ENCODE measurements at regions not wholly inside any gene's neighbourhood (a gene's known extent, or its start where the extent isn't known, plus 50 kb on each side); places are given as distances from the start of the nearest gene placed in this dataset.
"Not testable (repeated sequence)": the region's sequence is repeated elsewhere in the genome, so short reads cannot be mapped to it uniquely, and the experiment has no call there.

- DNase-seq; H3K27ac Mint-ChIP-seq; H3K9me3 Mint-ChIP-seq; H3K4me3 Mint-ChIP-seq; H3K27me3 Mint-ChIP-seq (ENCODE audit: low read depth in 3 of 3); H3K4me1 Mint-ChIP-seq: not testable (repeated sequence)
- peaks cover 0 to 19% (median 0%) of the 10 kb centered on the region in 3 donors for H3K36me3 Mint-ChIP-seq
Measured at GRCh38 chr21:13923175-13923574, 287.6 kb downstream of the LIPI start.

GRCh38 chr21:13921455-13921854 is 289.3 kb downstream of the LIPI start:
- DNase-seq, result not testable (repeated sequence)

GRCh38 chr21:13907385-13907784 is 297.8 kb downstream of the POTED start:
- H3K27me3 Mint-ChIP-seq (ENCODE audit: low read depth in 3 of 3); H3K4me1 Mint-ChIP-seq; DNase-seq; H3K9me3 Mint-ChIP-seq; H3K4me3 Mint-ChIP-seq; H3K27ac Mint-ChIP-seq: not testable (repeated sequence)
- H3K36me3 Mint-ChIP-seq, result peaks cover 0 to 22% (median 0%) of the 10 kb centered on the region in 3 donors

More at GRCh38 chr21:13921455-13921854, 289.3 kb downstream of the LIPI start:
- not testable (repeated sequence) for H3K27me3 Mint-ChIP-seq (ENCODE audit: low read depth in 3 of 3); H3K4me1 Mint-ChIP-seq; H3K4me3 Mint-ChIP-seq; H3K9me3 Mint-ChIP-seq
- H3K36me3 Mint-ChIP-seq, result peaks cover 0 to 19% (median 0%) of the 10 kb centered on the region in 3 donors
- H3K27ac Mint-ChIP-seq, result peak overlapping the region in 1 of 6 donors; percentile 0

GRCh38 chr21:13896596-13897247 is 287.1 kb downstream of the POTED start:
- Mint-ChIP-seq H3K4me3 (peak overlapping the region in 1 of 5 donors; percentile 47), H3K27ac (peak overlapping the region in 3 of 6 donors; percentile 1 to 32 (median 23)), H3K9me3 (peaks cover 0 to 15% (median under 1%) of the 10 kb centered on the region in 6 donors), H3K4me1 (peaks cover 36 to 76% of the 10 kb centered on the region in 2 donors)
- H3K27me3 Mint-ChIP-seq (ENCODE audit: low read depth in 3 of 3); H3K36me3 Mint-ChIP-seq; DNase-seq: not testable (repeated sequence)

GRCh38 chr21:13893617-13894016 is 284.0 kb downstream of the POTED start:
- DNase-seq; H3K36me3 Mint-ChIP-seq; H3K27me3 Mint-ChIP-seq (ENCODE audit: low read depth in 3 of 3): not testable (repeated sequence)
- peak overlapping the region in 2 of 5 donors; percentile 48 to 58 for H3K4me3 Mint-ChIP-seq
- H3K9me3 Mint-ChIP-seq, result peaks cover 0 to 18% (median 2%) of the 10 kb centered on the region in 6 donors
- peaks cover 36 to 69% of the 10 kb centered on the region in 2 donors for H3K4me1 Mint-ChIP-seq
- H3K27ac Mint-ChIP-seq, result peak overlapping the region in 2 of 6 donors; percentile 41 to 74

- Mint-ChIP-seq H3K9me3 (peaks cover 0 to 16% (median 2%) of the 10 kb centered on the region in 6 donors), H3K4me1 (peaks cover 36 to 68% of the 10 kb centered on the region in 2 donors), H3K27ac (peak overlapping the region in 3 of 6 donors; percentile 11 to 56 (median 32)), H3K4me3 (peak overlapping the region in 2 of 5 donors; percentile 14 to 62)
- not testable (repeated sequence) for DNase-seq; H3K27me3 Mint-ChIP-seq (ENCODE audit: low read depth in 3 of 3); H3K36me3 Mint-ChIP-seq
Measured at GRCh38 chr21:13893025-13893424, 283.4 kb downstream of the POTED start.

GRCh38 chr21:13892146-13892751 is 282.7 kb downstream of the POTED start:
- not testable (repeated sequence) for H3K36me3 Mint-ChIP-seq; H3K27me3 Mint-ChIP-seq (ENCODE audit: low read depth in 3 of 3)

GRCh38 chr21:13889176-13889575 is 279.6 kb downstream of the POTED start:
- H3K27me3 Mint-ChIP-seq (ENCODE audit: low read depth in 3 of 3); DNase-seq; H3K36me3 Mint-ChIP-seq; H3K27ac Mint-ChIP-seq; H3K4me3 Mint-ChIP-seq: not testable (repeated sequence)
- Mint-ChIP-seq H3K9me3 (peaks cover 0 to 18% (median 4%) of the 10 kb centered on the region in 6 donors), H3K4me1 (peaks cover 15 to 58% of the 10 kb centered on the region in 2 donors)

More at GRCh38 chr21:13892146-13892751, 282.7 kb downstream of the POTED start:
- not testable (repeated sequence) for DNase-seq, H3K4me3 Mint-ChIP-seq
- Mint-ChIP-seq H3K27ac (peak overlapping the region in 1 of 6 donors; percentile 13), H3K9me3 (peaks cover 0 to 16% (median 2%) of the 10 kb centered on the region in 6 donors), H3K4me1 (peaks cover 36 to 68% of the 10 kb centered on the region in 2 donors)

GRCh38 chr21:13883641-13884395 is 274.2 kb downstream of the POTED start:
- not testable (repeated sequence) for H3K27me3 Mint-ChIP-seq (ENCODE audit: low read depth in 3 of 3); H3K36me3 Mint-ChIP-seq
- peak overlapping the region in 1 of 6 donors; percentile 38 for H3K27ac Mint-ChIP-seq

GRCh38 chr21:13877503-13877902 is 267.9 kb downstream of the POTED start:
- not testable (repeated sequence) for H3K4me3 Mint-ChIP-seq; H3K36me3 Mint-ChIP-seq; H3K27me3 Mint-ChIP-seq (ENCODE audit: low read depth in 3 of 3); DNase-seq
- H3K4me1 Mint-ChIP-seq, result peaks cover 45 to 64% of the 10 kb centered on the region in 2 donors
- H3K9me3 Mint-ChIP-seq, result peaks cover 0 to 18% (median 2%) of the 10 kb centered on the region in 6 donors
- peak overlapping the region in 1 of 6 donors; percentile 86 for H3K27ac Mint-ChIP-seq

More at GRCh38 chr21:13883641-13884395, 274.2 kb downstream of the POTED start:
- DNase-seq, result not testable (repeated sequence)
- Mint-ChIP-seq H3K9me3 (peaks cover 0 to 27% (median 2%) of the 10 kb centered on the region in 6 donors), H3K4me1 (peaks cover 19 to 55% of the 10 kb centered on the region in 2 donors), H3K4me3 (peak overlapping the region in 1 of 5 donors; percentile 46)

- H3K4me3 Mint-ChIP-seq; DNase-seq; H3K36me3 Mint-ChIP-seq; H3K27me3 Mint-ChIP-seq (ENCODE audit: low read depth in 3 of 3): not testable (repeated sequence)
- peak overlapping the region in 2 of 6 donors; percentile 28 to 86 for H3K27ac Mint-ChIP-seq
- H3K9me3 Mint-ChIP-seq, result peaks cover 0 to 18% (median 2%) of the 10 kb centered on the region in 6 donors
- H3K4me1 Mint-ChIP-seq, result peaks cover 47 to 66% of the 10 kb centered on the region in 2 donors
Measured at GRCh38 chr21:13876999-13877398, 267.4 kb downstream of the POTED start.

GRCh38 chr21:13874001-13874400 is 264.4 kb downstream of the POTED start:
- H3K9me3 Mint-ChIP-seq, result peaks cover 0 to 14% (median 3%) of the 10 kb centered on the region in 6 donors
- H3K4me3 Mint-ChIP-seq, result peak overlapping the region in 4 of 5 donors; percentile 31 to 57 (median 49)
- H3K27me3 Mint-ChIP-seq (ENCODE audit: low read depth in 3 of 3); H3K36me3 Mint-ChIP-seq; DNase-seq: not testable (repeated sequence)
- peak overlapping the region in 2 of 6 donors; percentile 65 to 85 for H3K27ac Mint-ChIP-seq
- peaks cover 47 to 71% of the 10 kb centered on the region in 2 donors for H3K4me1 Mint-ChIP-seq

- Mint-ChIP-seq H3K36me3 (peaks cover 0 to 3% (median 0%) of the 10 kb centered on the region in 3 donors), H3K27ac (no peak overlapping the region), H3K27me3 (ENCODE audit: low read depth in 3 of 3) (no peaks in the 10 kb centered on the region), H3K9me3 (peaks cover 0 to 23% (median 4%) of the 10 kb centered on the region in 6 donors), H3K4me1 (peaks cover 31 to 51% of the 10 kb centered on the region in 2 donors), H3K4me3 (no peak overlapping the region)
- no peak for DNase-seq
Measured at GRCh38 chr21:13854638-13855037, 245.1 kb downstream of the POTED start.
